HL-60/S4 (cell line): ENCODE measurements at regions not wholly inside any gene's neighbourhood (a gene's known extent, or its start where the extent isn't known, plus 50 kb on each side); places are given as distances from the start of the nearest gene placed in this dataset.

Source experiments
- in situ Hi-C: fragments of 300-500 bp; cut with MboI; formaldehyde crosslinking; loops from 2 replicates; pipeline ENCODE4 v1.14.3; 2022; ENCODE audit warnings: low sequenced_read_pairs

DNA sequence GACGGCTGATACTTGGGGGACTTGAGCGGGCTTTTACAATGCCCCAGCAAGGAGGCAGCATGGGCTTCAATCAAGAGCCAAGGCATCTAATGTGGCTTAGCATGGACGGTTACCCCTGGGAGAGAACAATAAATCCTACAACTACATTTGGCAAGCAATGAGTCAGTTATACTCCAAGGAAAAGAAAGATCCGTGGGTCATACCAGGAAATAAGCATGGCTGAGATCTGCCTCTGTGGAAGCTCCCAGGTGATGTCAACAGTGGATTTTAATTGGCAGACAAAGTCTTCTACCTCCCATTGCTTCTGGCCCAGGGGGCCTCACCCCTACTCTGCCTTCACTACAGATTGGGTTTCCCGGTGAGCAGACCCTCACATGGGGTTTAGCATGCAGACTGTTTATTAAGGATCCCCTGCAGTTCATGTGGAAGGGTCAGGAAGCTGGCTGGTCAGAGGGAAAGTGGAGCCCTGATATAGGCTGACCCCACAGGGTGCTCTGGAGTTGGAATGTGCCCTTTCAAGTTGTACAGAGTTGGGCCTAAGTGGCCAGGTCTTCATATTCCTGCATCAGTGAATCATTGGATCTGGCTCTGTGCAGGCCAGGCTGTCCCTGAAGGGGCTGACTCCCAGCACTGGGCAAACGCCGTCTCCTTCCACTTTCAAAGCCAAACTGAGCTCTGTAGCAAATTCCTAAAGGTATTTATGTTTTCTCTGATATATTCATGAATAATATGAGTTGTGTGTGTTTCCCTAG, 91.3 kb upstream of the GGTLC1 start:
- in situ Hi-C loops, result no loop called here

DNA sequence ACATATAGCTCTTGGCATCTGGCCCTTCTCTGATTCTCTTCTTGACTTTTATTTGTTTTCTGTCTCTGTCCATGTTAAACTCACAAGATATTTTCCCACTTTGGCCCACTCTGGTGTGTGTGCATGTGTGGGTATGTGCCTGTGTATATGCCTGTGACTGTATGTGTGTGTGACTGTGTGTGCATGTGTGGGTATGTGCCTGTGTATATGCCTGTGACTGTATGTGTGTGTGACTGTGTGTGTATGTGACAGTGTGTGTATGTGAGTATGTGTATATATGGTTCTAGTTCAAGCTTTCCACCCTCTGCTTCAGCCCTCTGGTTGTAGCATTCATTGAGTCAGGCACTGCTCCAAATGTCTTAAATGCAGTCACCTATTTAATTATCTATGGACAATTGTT, 88.6 kb upstream of the GGTLC1 start:
- in situ Hi-C loops, result no loop called here

DNA sequence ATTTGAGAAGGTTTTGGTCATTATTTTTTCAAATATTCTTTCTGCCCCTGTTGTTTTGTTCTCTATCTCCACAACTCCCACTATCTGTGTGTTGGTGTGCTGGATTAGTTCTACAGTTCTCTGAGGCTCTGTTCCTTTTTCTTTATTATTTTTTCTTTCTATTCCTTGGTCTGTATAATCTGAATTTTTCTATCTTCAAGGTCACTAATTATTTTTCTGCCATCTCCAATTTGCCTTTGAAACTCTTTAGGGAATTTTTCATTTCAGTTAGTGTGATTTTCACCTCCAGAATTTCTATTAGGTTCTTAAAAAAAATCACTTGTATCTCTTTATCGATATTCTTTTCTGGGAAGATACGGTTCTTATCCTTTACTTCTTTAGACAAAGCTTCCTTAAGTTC, 82.1 kb upstream of the GGTLC1 start:
- in situ Hi-C loops, result no loop called here

DNA sequence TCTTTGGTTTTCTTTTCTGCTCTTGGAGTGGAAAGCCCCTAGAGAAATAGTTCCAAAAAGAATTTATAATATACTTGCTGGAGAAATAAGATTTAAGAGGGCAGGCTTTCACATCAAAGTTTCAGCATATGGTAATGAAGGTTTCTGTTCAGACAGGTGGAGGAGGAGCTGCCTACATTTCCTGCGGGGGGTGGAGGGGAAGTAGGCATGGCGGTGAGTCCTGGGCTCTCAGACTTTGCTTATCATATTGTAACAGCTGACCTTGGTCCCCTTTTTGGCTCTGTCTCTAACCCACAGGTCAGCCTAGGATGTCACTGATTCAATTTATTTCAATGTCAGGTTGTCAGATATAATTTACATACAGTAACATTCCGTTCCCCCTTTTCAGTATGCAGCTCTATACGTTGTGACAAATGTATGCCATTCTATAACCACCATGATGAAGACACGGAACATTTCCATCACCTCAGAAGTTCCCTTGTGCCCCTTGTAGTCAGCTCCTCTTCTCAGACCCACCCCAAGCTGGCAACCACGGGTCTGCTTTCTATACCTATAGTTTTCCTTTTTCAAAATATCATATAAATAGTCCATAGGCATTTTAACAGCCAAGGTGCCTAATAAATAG, 77.6 kb upstream of the GGTLC1 start:
- in situ Hi-C loops, result no loop called here

DNA sequence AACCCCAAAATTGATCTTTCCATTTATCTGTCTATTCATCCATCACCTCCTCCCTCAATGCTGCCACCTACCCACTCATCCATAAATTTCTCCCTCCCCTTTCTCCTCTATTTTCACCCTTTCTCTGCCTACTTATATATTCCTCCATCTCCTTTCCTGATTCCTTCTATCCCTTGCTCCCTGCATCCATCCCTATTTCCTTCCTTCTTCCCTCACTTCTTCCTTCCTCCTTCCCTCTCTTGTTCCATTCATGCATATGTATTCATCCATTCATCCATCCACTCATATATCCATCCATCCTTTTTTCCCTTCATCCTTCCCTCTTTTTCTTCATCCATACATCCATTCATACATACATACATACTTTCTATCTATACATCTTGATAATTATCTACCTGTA, 76.3 kb upstream of the GGTLC1 start:
- in situ Hi-C loops, result no loop called here

DNA sequence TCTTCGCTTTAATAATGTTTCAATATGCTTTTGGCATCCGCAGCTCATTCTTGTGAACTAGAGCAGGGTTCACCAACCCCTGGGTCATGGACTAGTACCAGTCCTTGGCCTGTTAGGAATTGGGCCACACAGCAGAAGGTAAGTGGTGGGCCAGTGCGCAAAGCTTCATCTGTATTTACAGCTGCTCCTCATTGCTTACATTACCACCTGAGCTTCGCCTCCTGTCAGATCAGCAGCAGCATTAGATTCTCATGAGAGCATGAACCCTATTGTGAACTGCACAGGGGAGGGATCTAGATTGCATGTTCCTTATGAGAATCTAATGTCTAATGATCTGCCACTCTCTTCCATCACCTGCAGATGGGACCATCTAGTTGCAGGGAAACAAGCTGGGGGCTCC, 75.5 kb upstream of the GGTLC1 start:
- in situ Hi-C loops, result no loop called here

DNA sequence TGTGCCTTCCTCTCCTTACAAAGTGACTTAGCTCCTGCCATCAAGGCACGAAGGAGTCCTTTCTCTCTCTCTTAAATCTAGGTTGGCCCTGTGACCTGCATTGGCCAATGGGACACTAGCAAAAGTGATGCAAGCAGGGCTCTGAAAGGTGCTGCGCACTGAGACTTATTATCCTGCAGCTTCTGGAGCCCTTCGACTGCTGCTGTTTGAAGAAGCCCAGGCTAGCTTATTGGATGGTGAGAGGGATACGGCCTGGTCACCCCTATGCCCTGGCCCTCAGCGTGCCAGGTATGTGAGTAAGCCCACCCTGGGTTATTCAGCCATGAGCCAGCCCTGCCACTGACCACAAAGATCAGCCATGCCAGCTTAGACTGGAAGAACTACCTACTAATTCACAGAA, 74.5 kb upstream of the GGTLC1 start:
- in situ Hi-C loops, result no loop called here

DNA sequence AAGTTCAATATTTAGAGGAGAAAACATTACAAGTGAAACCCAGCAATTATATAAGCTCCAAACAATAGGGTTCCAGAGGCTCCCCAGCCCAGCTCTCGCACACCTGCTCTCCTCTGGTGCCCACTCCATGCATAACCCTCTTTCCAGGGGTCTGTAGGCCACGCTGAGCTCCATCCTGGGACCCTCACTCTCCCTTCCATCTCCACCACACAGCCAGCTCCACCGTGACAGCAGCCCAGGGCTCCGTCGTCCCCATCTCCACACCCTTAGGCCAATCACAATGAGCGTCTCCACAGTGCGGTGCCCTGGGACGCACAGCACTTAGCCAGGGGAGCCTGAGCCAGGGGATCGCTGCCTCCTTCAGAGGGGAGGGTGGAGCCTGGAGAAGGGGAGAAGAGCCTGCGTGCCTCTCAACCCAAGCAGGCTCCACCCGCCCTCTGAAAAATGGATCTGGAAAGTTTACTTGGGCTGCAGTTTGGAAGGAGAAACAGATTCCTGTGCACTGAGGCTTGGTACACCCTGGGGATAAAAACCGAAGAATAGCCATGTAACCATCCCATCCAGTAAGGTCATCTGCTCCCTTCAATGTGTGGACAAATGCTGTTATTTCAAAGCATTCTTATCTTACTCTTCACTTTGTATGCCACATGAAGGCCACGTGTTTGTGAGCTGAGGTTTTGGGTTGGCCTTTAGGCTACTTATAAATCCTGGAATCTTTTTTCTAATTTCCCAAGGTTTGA, 72.4 kb upstream of the GGTLC1 start:
- in situ Hi-C loops, result no loop called here

DNA sequence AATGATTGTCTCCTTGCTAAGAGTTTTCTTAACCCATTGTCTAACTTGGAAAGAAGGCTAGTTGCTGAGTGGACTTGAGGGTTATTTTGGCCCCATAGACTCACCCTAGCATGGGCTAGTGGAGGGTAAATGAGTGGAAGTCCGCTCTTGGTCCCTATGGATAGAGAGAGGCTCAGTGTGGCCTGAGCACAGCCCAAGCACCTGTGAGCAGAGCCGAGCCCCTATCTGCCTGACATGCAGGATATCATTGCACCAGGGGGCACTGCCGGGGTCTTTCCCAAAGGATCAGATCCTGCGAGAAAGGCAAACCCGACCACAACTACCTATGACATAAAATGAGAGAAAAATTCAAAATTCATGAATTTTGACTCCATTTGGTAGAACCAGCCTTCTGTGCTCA, 70.6 kb upstream of the GGTLC1 start:
- in situ Hi-C loops, result no loop called here

DNA sequence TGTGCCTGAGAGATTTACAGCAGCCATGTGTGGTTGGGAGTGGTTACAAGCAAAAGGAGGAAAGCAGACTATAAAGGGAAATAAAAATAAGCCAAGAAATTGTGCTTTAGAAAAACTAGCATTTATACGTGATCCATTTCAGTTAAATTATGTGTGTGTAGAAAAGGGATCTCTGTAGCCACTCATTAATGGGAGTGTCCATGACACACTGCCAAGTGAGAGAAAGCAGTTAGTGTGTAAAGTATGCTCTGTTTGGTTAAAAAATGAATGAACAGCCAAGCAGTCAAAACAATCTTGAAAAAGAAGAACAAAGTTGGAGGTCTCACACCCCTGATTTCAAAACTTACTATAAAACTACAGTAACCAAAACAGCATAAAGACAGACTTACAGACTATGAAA, 67.9 kb upstream of the GGTLC1 start:
- in situ Hi-C loops, result no loop called here

DNA sequence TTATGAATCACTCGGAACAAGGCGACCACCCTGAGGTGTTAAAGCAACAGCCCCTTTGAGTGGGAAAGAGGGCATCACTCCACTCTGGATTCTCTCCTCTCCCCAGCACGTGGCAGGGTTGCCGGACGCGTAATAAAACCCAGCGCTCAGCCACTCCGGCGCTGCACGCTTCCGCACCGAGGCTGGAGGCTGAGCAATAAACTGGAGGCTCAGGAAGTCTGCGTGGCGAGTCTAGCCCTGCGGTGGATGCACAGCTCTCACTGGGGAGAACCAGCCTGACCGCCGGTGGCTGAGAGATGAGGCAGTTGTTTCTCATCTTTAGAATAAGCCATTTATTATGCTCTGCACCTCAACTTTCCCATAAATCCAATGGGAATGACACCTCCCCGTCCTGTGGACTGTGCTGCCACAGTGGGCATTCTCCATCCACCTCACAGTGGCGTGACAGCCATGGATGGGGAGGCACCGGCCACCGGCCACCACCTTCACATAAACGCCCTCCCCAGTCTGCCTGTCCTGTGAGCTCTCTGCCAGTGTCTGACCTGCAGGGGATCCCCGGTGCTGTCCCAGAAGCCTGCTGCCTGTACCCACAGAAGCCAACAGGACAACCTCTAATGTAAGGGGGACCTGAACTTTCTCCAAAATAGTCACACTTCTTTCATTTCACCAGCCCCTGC, 64.2 kb upstream of the GGTLC1 start:
- in situ Hi-C loops, result no loop called here

DNA sequence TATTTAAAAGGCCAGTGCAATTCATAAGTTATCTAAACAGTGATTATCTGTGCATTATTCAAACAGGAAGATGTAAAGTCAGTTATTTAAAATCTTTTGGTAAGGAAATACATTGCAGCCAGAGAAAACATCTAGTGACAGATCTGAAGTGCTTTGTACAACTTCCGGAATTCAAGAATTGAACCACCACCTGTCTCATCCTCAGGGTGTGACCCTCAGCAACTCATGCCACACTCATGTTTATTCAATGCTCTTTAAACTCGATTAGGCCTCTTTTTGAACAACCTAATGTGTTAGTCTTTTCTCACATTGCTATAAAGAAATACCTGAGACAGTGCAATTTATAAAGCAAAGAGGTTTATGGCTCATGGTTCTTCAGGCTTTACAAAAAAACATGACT, 62.6 kb upstream of the GGTLC1 start:
- in situ Hi-C loops, result no loop called here

DNA sequence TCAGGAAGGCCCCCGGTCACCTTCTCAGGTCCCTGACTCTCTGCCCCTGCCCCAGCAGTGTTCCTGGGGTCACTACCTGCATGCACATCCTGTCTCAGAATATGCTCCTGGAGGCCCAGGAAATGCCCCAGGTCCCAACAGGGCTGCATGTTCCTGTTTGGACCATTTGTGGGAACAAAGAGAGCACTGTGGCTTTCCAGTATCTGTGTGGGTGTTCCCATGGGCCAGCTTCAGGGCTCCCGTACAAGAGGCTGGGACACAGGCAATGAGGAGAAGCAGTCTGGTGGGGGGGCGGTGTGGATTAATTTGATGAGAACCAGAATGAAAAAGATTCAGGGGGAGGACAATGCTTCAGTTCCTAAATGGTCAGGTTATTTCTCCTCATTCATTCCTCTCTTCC, 61.5 kb upstream of the GGTLC1 start:
- in situ Hi-C loops, result no loop called here

DNA sequence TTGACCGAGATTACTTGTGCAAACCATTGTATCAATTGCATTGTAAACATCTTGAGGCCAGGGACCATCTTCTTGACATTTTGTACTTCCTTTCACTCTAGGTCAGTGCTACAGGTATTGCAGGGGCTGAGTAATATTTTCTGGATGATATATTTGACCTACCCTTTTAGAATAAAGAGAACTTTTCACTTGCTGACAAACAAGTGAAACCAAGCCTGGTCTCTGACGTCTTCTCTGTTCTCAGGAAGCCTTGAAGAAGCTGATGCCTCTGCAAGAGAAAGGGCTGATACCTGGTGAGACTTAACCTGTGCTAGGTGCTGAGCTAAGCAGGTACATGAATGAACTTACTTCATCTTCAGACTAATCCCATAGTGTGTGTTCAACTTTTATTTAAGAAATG, 60.5 kb upstream of the GGTLC1 start:
- in situ Hi-C loops, result no loop called here

DNA sequence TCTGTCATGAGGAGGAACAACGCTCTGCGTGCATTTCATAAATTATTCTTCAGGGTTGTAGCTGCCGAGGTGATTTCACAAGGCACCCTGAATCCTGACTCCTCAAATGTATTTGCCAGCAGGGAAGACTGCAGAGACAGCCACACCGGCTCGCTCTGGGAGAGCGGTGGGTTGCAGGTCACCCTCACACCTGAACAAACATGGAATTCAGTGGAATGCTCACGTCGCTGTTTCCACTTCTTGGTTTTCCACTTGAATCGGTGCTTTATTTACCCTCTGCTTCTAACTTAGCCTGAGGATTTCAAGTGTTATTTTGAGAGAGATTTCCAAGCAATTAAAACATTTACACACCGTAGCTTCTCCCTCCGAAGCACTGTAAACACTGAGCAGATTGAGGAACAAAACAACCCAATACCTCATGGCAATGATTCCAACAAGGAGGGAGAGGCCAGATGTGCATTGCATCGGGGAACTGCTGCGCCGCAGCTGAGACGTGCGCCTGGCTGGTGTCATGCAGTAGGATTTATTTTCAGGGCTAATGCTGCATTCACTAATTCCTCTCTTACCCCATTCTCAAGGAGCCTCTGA, 59.5 kb upstream of the GGTLC1 start:
- in situ Hi-C loops, result no loop called here

DNA sequence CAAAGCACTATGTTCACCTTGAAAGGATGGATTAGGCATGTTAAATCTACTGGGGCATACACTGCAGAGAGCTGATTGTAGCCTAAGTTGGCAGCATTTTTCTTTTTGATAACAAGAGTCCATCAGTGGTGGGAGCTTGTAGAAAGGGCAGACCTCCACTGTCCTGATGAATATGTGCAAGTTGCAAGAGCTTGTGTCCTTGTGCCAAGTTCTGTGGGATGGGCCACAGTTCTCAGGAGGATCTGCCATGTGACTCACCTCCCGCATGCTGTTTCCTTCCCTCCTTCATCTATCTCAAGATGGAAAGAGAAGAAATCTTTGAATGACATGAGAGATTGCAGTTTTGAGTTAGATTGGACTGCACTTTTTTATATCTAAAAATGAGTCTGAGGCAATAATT, 58.3 kb upstream of the GGTLC1 start:
- in situ Hi-C loops, result no loop called here

DNA sequence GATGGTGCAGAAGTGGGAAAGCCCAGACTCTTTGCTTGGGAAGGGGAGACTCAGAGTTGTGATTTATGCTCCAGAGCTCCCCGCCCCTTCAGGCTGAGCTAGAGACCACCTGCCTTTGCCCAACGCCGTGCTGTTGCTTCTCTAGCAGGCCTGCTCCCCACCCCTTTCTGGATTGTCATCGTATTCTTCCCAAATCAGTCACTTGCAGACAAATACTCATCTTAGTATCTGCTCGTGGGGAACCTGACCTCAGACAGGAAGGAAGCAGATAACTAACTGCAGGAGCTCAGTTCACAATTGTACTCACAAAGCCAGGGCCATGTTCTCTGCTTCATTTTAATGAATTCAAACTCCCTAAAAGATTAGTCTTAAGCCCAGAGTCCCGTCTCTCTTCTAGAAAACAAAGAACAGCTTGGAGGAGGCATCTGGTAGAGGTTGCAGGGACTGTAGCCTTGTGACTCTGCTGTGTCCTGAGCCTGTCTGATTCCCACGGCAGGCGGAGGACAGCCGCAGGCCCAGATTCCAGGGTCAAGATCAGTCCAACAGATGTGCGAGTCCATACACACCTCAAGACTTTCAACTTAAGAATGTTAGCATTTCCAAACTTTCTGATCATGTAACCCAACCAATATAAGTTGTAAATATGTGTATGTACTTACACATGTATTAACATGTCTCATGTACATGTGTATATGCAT, 57.2 kb upstream of the GGTLC1 start:
- in situ Hi-C loops, result no loop called here

DNA sequence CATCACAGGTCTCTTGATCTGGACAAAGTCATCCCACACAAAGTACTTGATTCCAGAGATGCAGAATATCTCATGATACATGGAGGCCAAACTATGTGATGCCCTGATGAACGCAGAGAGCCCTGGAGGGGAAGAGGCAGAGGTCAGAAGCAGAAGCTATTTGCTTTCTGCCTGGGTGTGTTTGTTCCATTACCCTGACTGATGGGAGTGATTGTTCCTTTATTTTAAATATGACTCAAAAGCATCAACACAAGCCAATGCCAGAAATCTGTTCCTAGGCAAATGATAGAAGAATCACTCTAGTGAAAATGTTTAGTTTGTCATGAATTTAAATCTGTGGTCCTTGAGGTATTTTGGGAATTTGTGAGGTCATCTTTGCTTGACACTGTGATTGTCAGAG, 54.7 kb upstream of the GGTLC1 start:
- in situ Hi-C loops, result no loop called here

DNA sequence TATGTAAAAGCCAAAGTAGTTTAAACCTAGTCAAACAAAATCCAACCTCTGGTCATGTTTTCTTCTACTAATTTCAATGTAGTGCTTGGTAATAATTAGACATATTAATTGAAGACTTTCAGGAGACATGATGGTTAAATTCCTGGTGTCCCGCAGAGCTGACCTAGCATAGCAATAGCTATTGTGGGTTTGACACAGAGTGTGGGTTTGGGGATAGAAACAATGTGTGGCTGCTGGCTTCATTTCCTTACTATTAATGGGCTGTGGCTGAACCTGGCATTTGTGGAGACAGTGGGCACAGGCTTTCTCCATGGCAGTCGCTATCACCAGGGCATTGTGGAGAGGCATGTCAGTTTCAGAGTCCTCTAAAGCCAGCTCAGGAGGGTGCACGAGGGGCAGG, 54.1 kb upstream of the GGTLC1 start:
- in situ Hi-C loops, result no loop called here

DNA sequence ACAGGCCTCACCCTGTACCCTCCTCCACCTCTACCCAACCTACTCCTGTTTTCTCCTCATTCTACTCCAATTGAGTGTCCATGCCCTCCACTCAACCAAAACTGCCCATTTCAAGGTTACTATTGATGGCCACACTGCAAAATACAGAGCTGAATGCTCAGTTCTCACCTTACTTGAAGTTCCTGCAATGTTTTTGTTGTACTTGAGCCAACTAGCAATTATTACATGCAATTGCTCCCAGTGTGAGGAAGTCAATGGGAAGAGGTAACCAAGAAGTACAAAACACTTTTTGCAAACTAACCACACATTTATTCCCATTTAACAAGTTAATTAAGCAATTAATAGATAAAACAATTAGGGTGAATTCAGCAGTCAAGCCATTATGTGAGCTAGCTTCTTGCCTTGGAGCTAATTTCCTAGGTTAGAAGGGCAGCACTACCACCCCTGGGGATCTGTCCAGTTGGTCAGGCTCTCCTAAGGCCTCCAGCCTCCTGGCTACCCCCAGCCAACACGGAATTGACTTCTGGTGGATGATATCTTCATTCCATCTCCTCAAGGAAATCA, 52.4 kb upstream of the GGTLC1 start:
- in situ Hi-C loops, result no loop called here
